ENCODE measurements at regions not wholly inside any gene's neighbourhood (a gene's known extent, or its start where the extent isn't known, plus 50 kb on each side); places are given as distances from the start of the nearest gene placed in this dataset.

DNA sequence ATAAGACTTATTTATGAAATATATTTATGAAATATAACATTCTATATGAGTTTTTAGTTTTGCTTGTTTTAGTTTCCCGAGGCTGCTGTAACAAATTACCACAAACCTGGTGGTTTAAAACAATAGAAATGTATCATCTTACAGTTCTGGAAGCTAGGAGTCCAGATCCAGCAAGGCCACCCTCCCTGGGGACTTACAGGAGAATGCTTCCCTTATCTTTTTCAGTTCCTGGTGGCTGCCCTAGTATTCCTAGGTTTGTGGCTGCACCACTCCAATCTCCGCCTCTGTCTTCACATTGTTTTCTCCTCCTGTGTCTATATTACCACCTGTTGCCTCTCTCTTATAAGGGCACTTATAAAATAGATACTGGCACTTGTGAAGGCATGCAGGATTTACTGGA is 877.8 kb downstream of the TUSC7 start:
- Mint-ChIP-seq H3K4me1 (no peaks in the 10 kb centered on the region), H3K27me3 (no peaks in the 10 kb centered on the region)

DNA sequence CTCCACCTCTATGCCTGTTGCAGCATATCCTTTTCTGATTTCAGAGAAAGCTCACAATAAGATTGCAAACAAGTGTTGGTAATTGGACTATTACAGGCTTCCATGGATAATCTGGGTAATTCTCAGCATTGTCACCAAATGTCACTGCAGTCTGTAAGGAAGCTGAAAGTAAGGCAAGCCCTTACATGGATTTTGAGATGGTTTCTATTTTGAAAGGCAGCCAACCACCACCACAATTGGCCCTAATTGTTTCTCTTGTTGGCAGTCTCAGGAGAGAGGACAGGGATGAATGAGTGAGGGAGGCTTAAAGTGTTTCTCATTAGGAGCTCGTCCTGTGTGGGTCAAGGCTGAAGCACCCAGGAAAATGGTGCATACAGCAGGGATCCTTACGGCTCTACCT is 879.9 kb downstream of the TUSC7 start:
- ChIA-PET POLR2A (no interaction called here), CTCF (no interaction called here)
- Histone ChIP-seq H3K4me1 (ENCODE audit: insufficient read depth, low read length) (no peaks in the 10 kb centered on the region), H3K4me3 (ENCODE audit: low read length) (no peak overlapping the region), H3K27ac (ENCODE audit: low read depth, low read length) (no peak overlapping the region), H3K27me3 (ENCODE audit: insufficient read depth, low read length, poor library complexity, severe bottlenecking) (no peaks in the 10 kb centered on the region), H3K36me3 (ENCODE audit: insufficient read depth, low read length) (no peaks in the 10 kb centered on the region), H3K9me3 (ENCODE audit: low read length) (no peaks in the 10 kb centered on the region)
- Mint-ChIP-seq H3K4me3 (no peak overlapping the region), H3K27ac (no peak overlapping the region), H3K36me3 (no peaks in the 10 kb centered on the region), H3K4me1 (no peaks in the 10 kb centered on the region), H3K9me3 (peaks cover 0 to 18% (median 7%) of the 10 kb centered on the region in 5 donors), H3K27me3 (peaks cover 0 to under 1% of the 10 kb centered on the region in 2 donors)
- no peak for DNase-seq

More for the DNA sequence above, 877.8 kb downstream of the TUSC7 start:
- Histone ChIP-seq H3K4me3 (ENCODE audit: low read length) (no peak overlapping the region), H3K27me3 (ENCODE audit: insufficient read depth, low read length, poor library complexity, severe bottlenecking) (no peaks in the 10 kb centered on the region), H3K4me1 (ENCODE audit: insufficient read depth, low read length) (no peaks in the 10 kb centered on the region), H3K36me3 (ENCODE audit: insufficient read depth, low read length) (no peaks in the 10 kb centered on the region), H3K27ac (ENCODE audit: low read depth, low read length) (no peak overlapping the region), H3K9me3 (ENCODE audit: low read length) (no peaks in the 10 kb centered on the region)
- POLR2A ChIA-PET: no interaction called here
- Mint-ChIP-seq H3K27ac (no peak overlapping the region), H3K36me3 (no peaks in the 10 kb centered on the region), H3K9me3 (peaks cover 0 to 18% (median 14%) of the 10 kb centered on the region in 5 donors), H3K4me3 (no peak overlapping the region)
- DNase-seq: no peak
- CTCF ChIA-PET: no interaction called here

- ChIA-PET CTCF (no interaction called here), POLR2A (no interaction called here)
- H3K27me3 ChIP-seq (ENCODE audit: insufficient read depth, low read length, poor library complexity, severe bottlenecking): no peaks in the 10 kb centered on the region
- H3K9me3 Mint-ChIP-seq: peaks cover 0 to 22% (median 4%) of the 10 kb centered on the region in 5 donors
- H3K4me3 ChIP-seq (ENCODE audit: low read length): no peak overlapping the region
- H3K4me1 Mint-ChIP-seq: no peaks in the 10 kb centered on the region
- no peak for DNase-seq
- no peaks in the 10 kb centered on the region for H3K4me1 ChIP-seq (ENCODE audit: insufficient read depth, low read length)
- H3K36me3 Mint-ChIP-seq: no peaks in the 10 kb centered on the region
- H3K27ac ChIP-seq (ENCODE audit: low read depth, low read length): no peak overlapping the region
- no peaks in the 10 kb centered on the region for H3K36me3 ChIP-seq (ENCODE audit: insufficient read depth, low read length)
- H3K27me3 Mint-ChIP-seq: peaks cover 0 to 1% of the 10 kb centered on the region in 2 donors
- no peak overlapping the region for H3K27ac Mint-ChIP-seq
- no peaks in the 10 kb centered on the region for H3K9me3 ChIP-seq (ENCODE audit: low read length)
- H3K4me3 Mint-ChIP-seq: no peak overlapping the region
Measured at GRCh38 chr3:117595615-117596014, 886.0 kb downstream of the TUSC7 start.

GRCh38 chr3:117596503-117596902 is 886.9 kb downstream of the TUSC7 start:
- ChIA-PET POLR2A (no interaction called here), CTCF (no interaction called here)
- no peaks in the 10 kb centered on the region for H3K27me3 ChIP-seq (ENCODE audit: insufficient read depth, low read length, poor library complexity, severe bottlenecking)
- H3K36me3 ChIP-seq (ENCODE audit: insufficient read depth, low read length): no peaks in the 10 kb centered on the region
- no peak overlapping the region for H3K4me3 ChIP-seq (ENCODE audit: low read length)
- Mint-ChIP-seq H3K4me3 (no peak overlapping the region), H3K36me3 (no peaks in the 10 kb centered on the region), H3K27ac (no peak overlapping the region), H3K9me3 (peaks cover 0 to 23% (median 4%) of the 10 kb centered on the region in 5 donors), H3K4me1 (no peaks in the 10 kb centered on the region), H3K27me3 (peaks cover 0 to 1% of the 10 kb centered on the region in 2 donors)
- H3K4me1 ChIP-seq (ENCODE audit: insufficient read depth, low read length): no peaks in the 10 kb centered on the region
- no peak for DNase-seq
- no peaks in the 10 kb centered on the region for H3K9me3 ChIP-seq (ENCODE audit: low read length)
- H3K27ac ChIP-seq (ENCODE audit: low read depth, low read length): no peak overlapping the region

DNA sequence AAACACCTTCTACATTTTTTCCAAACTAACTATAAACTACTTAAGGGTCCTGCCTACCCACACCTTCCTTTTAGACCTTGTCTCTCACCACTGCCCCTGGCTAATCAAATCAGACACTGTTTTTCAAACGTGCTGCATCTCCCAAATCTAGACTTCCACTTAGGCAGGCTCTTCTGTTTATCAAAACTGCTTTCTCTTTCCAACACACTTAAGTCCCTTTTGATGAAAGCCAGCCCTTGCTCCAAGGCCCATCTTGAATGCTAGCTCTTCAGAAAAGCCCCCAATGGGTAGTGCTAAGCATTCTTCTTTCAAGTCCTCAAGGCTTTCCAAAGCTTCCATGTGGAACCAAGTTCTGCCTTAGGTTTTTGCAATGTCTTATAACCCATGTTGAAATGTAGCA is 888.3 kb downstream of the TUSC7 start:
- no peak for DNase-seq
- CTCF ChIA-PET: no interaction called here
- peaks cover 0 to 25% (median 5%) of the 10 kb centered on the region in 5 donors for H3K9me3 Mint-ChIP-seq
- peaks cover 0 to 1% of the 10 kb centered on the region in 2 donors for H3K27me3 Mint-ChIP-seq
- no peaks in the 10 kb centered on the region for H3K4me1 Mint-ChIP-seq
- H3K27ac Mint-ChIP-seq: no peak overlapping the region
- no peak overlapping the region for H3K4me3 Mint-ChIP-seq
- Histone ChIP-seq H3K9me3 (ENCODE audit: low read length) (no peaks in the 10 kb centered on the region), H3K36me3 (ENCODE audit: insufficient read depth, low read length) (no peaks in the 10 kb centered on the region), H3K4me3 (ENCODE audit: low read length) (no peak overlapping the region), H3K27me3 (ENCODE audit: insufficient read depth, low read length, poor library complexity, severe bottlenecking) (no peaks in the 10 kb centered on the region), H3K4me1 (ENCODE audit: insufficient read depth, low read length) (no peaks in the 10 kb centered on the region), H3K27ac (ENCODE audit: low read depth, low read length) (no peak overlapping the region)
- H3K36me3 Mint-ChIP-seq: no peaks in the 10 kb centered on the region
- POLR2A ChIA-PET: no interaction called here

DNA sequence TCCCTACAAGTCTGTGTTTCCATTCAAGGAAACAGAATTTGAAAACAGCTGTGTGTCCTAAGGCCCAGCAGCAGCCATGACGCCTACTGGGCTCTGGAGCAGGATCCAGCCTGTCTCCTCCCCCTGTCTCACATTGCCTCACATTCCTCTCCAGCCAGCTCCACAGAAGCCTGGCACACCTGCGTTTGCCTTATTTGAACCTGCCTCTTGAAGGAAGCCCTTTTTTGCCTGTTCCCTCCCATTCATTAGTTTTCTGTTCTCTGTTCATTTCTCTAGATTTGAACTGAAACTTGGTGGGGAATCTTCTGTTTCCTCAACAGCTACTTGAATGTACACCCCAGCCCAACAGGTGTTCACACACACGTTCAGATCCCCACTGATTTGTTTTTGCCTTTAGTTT is 890.5 kb downstream of the TUSC7 start:
- H3K9me3 ChIP-seq (ENCODE audit: low read length): no peaks in the 10 kb centered on the region
- Mint-ChIP-seq H3K4me1 (no peaks in the 10 kb centered on the region), H3K27ac (no peak overlapping the region), H3K9me3 (peaks cover 0 to 21% (median 2%) of the 10 kb centered on the region in 5 donors), H3K27me3 (no peaks in the 10 kb centered on the region), H3K4me3 (no peak overlapping the region), H3K36me3 (no peaks in the 10 kb centered on the region)
- ChIA-PET CTCF (no interaction called here), POLR2A (no interaction called here)
- H3K4me3 ChIP-seq (ENCODE audit: low read length): no peak overlapping the region
- H3K27me3 ChIP-seq (ENCODE audit: insufficient read depth, low read length, poor library complexity, severe bottlenecking): no peaks in the 10 kb centered on the region
- H3K36me3 ChIP-seq (ENCODE audit: insufficient read depth, low read length): no peaks in the 10 kb centered on the region
- H3K4me1 ChIP-seq (ENCODE audit: insufficient read depth, low read length): no peaks in the 10 kb centered on the region
- H3K27ac ChIP-seq (ENCODE audit: low read depth, low read length): no peak overlapping the region
- DNase-seq: peak in 1 of 5 donors; percentile 30

GRCh38 chr3:117600666-117601065 is 891.1 kb downstream of the TUSC7 start:
- ChIA-PET POLR2A (no interaction called here), CTCF (no interaction called here)
- Mint-ChIP-seq H3K9me3 (peaks cover 0 to 19% (median 2%) of the 10 kb centered on the region in 5 donors), H3K4me1 (no peaks in the 10 kb centered on the region), H3K36me3 (no peaks in the 10 kb centered on the region), H3K4me3 (no peak overlapping the region), H3K27ac (no peak overlapping the region), H3K27me3 (no peaks in the 10 kb centered on the region)
- H3K4me1 ChIP-seq (ENCODE audit: insufficient read depth, low read length): no peaks in the 10 kb centered on the region
- H3K36me3 ChIP-seq (ENCODE audit: insufficient read depth, low read length): no peaks in the 10 kb centered on the region
- DNase-seq: no peak
- no peaks in the 10 kb centered on the region for H3K9me3 ChIP-seq (ENCODE audit: low read length)
- H3K4me3 ChIP-seq (ENCODE audit: low read length): no peak overlapping the region
- H3K27me3 ChIP-seq (ENCODE audit: insufficient read depth, low read length, poor library complexity, severe bottlenecking): no peaks in the 10 kb centered on the region
- H3K27ac ChIP-seq (ENCODE audit: low read depth, low read length): no peak overlapping the region

- Mint-ChIP-seq H3K4me3 (no peak overlapping the region), H3K9me3 (peaks cover 0 to 20% (median 2%) of the 10 kb centered on the region in 5 donors), H3K4me1 (no peaks in the 10 kb centered on the region), H3K27ac (no peak overlapping the region), H3K36me3 (no peaks in the 10 kb centered on the region), H3K27me3 (no peaks in the 10 kb centered on the region)
- Histone ChIP-seq H3K9me3 (ENCODE audit: low read length) (no peaks in the 10 kb centered on the region), H3K36me3 (ENCODE audit: insufficient read depth, low read length) (no peaks in the 10 kb centered on the region), H3K4me3 (ENCODE audit: low read length) (no peak overlapping the region), H3K27me3 (ENCODE audit: insufficient read depth, low read length, poor library complexity, severe bottlenecking) (no peaks in the 10 kb centered on the region), H3K4me1 (ENCODE audit: insufficient read depth, low read length) (no peaks in the 10 kb centered on the region), H3K27ac (ENCODE audit: low read depth, low read length) (no peak overlapping the region)
- ChIA-PET POLR2A (no interaction called here), CTCF (no interaction called here)
- DNase-seq: no peak
Measured at GRCh38 chr3:117602058-117602644, 892.6 kb downstream of the TUSC7 start.

- Histone ChIP-seq H3K4me3 (ENCODE audit: low read length) (no peak overlapping the region), H3K36me3 (ENCODE audit: insufficient read depth, low read length) (no peaks in the 10 kb centered on the region), H3K27ac (ENCODE audit: low read depth, low read length) (no peak overlapping the region), H3K9me3 (ENCODE audit: low read length) (no peaks in the 10 kb centered on the region), H3K27me3 (ENCODE audit: insufficient read depth, low read length, poor library complexity, severe bottlenecking) (no peaks in the 10 kb centered on the region), H3K4me1 (ENCODE audit: insufficient read depth, low read length) (no peaks in the 10 kb centered on the region)
- ChIA-PET CTCF (no interaction called here), POLR2A (no interaction called here)
- no peaks in the 10 kb centered on the region for H3K4me1 Mint-ChIP-seq
- H3K27ac Mint-ChIP-seq: no peak overlapping the region
- peaks cover 0 to 20% (median 2%) of the 10 kb centered on the region in 5 donors for H3K9me3 Mint-ChIP-seq
- DNase-seq: no peak
- no peaks in the 10 kb centered on the region for H3K36me3 Mint-ChIP-seq
- no peak overlapping the region for H3K4me3 Mint-ChIP-seq
- H3K27me3 Mint-ChIP-seq: no peaks in the 10 kb centered on the region
Measured at GRCh38 chr3:117603097-117603496, 893.5 kb downstream of the TUSC7 start.

Measured in CD8-positive, alpha-beta memory T cell (primary cell).